GM19193 (cell line): ENCODE measurements at regions not wholly inside any gene's neighbourhood (a gene's known extent, or its start where the extent isn't known, plus 50 kb on each side); places are given as distances from the start of the nearest gene placed in this dataset.

Source experiments
- POLR2A ChIP-seq: IDR thresholded peaks from 4 replicates; pipeline ENCODE4 v1.6.1; 2011; ENCODE audit not compliant: insufficient read depth, insufficient read length; ENCODE audit errors: extremely low read depth

- no peak for TF ChIP-seq POLR2A
Measured at GRCh38 chr9:89803403-89803802, 198.6 kb downstream of the GADD45G start.

GRCh38 chr9:89804766-89805531 lies 200.1 kb downstream of the GADD45G start:
- no peak for TF ChIP-seq POLR2A

- TF ChIP-seq POLR2A: no peak
Measured at GRCh38 chr9:89805571-89806292, 200.9 kb downstream of the GADD45G start.

GRCh38 chr9:89806371-89807100 lies 201.7 kb downstream of the GADD45G start:
- TF ChIP-seq POLR2A: no peak

GRCh38 chr9:89807101-89807395 lies 202.2 kb downstream of the GADD45G start:
- no peak for TF ChIP-seq POLR2A

GRCh38 chr9:89807682-89808075 lies 202.9 kb downstream of the GADD45G start:
- no peak for TF ChIP-seq POLR2A

GRCh38 chr9:89808076-89808755 lies 203.4 kb downstream of the GADD45G start:
- TF ChIP-seq POLR2A: no peak

GRCh38 chr9:89808756-89809181 lies 204.0 kb downstream of the GADD45G start:
- TF ChIP-seq POLR2A: no peak

GRCh38 chr9:89810431-89810830 lies 205.6 kb downstream of the GADD45G start:
- TF ChIP-seq POLR2A: no peak

- TF ChIP-seq POLR2A: no peak
Measured at GRCh38 chr9:89811356-89811755, 206.5 kb downstream of the GADD45G start.

- no peak for TF ChIP-seq POLR2A
Measured at GRCh38 chr9:89811886-89812450, 207.2 kb downstream of the GADD45G start.

GRCh38 chr9:89812556-89813181 lies 207.9 kb downstream of the GADD45G start:
- no peak for TF ChIP-seq POLR2A

GRCh38 chr9:89813482-89813881 lies 208.7 kb downstream of the GADD45G start:
- TF ChIP-seq POLR2A: no peak

- TF ChIP-seq POLR2A: no peak
Measured at GRCh38 chr9:89814340-89815040, 209.7 kb downstream of the GADD45G start.
